CD14-positive monocyte (primary cell): ENCODE measurements at regions not wholly inside any gene's neighbourhood (a gene's known extent, or its start where the extent isn't known, plus 50 kb on each side); places are given as distances from the start of the nearest gene placed in this dataset.

Experiments used
- DNase-seq, 3 donors: peaks; one replicate each; pipeline ENCODE4 v3.0.0-alpha.2; 2011 to 2022
- H2AFZ ChIP-seq: 2 replicates; pipeline ENCODE4 v1.6.0; 2012; ENCODE audit warnings: mild to moderate bottlenecking, low read depth, low read length, inconsistent platforms; ENCODE audit not compliant: insufficient read depth, poor library complexity, severe bottlenecking
- H3K27ac ChIP-seq, 2 donors: 1 replicate in 1 of 2; 2 replicates in 1 of 2; pipeline ENCODE4 v1.5.1; 2012 to 2013; ENCODE audit warnings: low read length in 2 of 2, control low read depth in 1 of 2, inconsistent platforms in 1 of 2, low read depth in 1 of 2, mild to moderate bottlenecking in 1 of 2
- H3K27me3 ChIP-seq, 2 donors: one replicate each; pipeline versions ENCODE4 v1.6.0 to v1.6.1; 2011 to 2013; ENCODE audit warnings: low read length in 2 of 2; ENCODE audit not compliant: control insufficient read depth in 2 of 2, insufficient read depth in 2 of 2
- H3K36me3 ChIP-seq, 2 donors: replicated peaks in 1 of 2; 1 replicate in 1 of 2; 2 replicates in 1 of 2; pipeline versions ENCODE4 v1.5.1 to v1.6.1; 2012 to 2013; ENCODE audit warnings: low read length in 2 of 2, control low read depth in 1 of 2, inconsistent platforms in 1 of 2, mild to moderate bottlenecking in 1 of 2; ENCODE audit not compliant: insufficient read depth in 2 of 2, control insufficient read depth in 1 of 2
- H3K4me1 ChIP-seq, 2 donors: 1 replicate in 1 of 2; 2 replicates in 1 of 2; pipeline versions ENCODE4 v1.5.1 to v1.6.1; 2012 to 2013; ENCODE audit warnings: low read length in 2 of 2, control low read depth in 1 of 2, inconsistent platforms in 1 of 2, mild to moderate bottlenecking in 1 of 2, moderate library complexity in 1 of 2; ENCODE audit not compliant: insufficient read depth in 2 of 2, control insufficient read depth in 1 of 2
- H3K4me2 ChIP-seq: replicated peaks from 2 replicates; pipeline ENCODE3; 2012; ENCODE audit warnings: low read length, moderate library complexity, mild to moderate bottlenecking; ENCODE audit not compliant: poor library complexity, severe bottlenecking; ENCODE audit errors: extremely low read depth
- H3K4me3 ChIP-seq, 3 experiments: fragments of 200-600 bp in 1 of 3; sonication (generic) in 1 of 3; replicated peaks in 1 of 3; 1 replicate in 2 of 3; 2 replicates in 1 of 3; pipeline ENCODE4 v1.5.1; 2011 to 2013; ENCODE audit warnings: low read length in 3 of 3, mild to moderate bottlenecking in 3 of 3, control low read depth in 2 of 3, low read depth in 2 of 3, inconsistent platforms in 1 of 3, moderate library complexity in 1 of 3
- H3K79me2 ChIP-seq: 2 replicates; pipeline ENCODE4 v1.6.0; 2012; ENCODE audit warnings: mild to moderate bottlenecking, control low read depth, inconsistent platforms, low read length, moderate library complexity; ENCODE audit not compliant: insufficient read depth
- H3K9ac ChIP-seq: 2 replicates; pipeline ENCODE4 v1.6.0; 2017; ENCODE audit warnings: low read length, mild to moderate bottlenecking; ENCODE audit not compliant: insufficient read depth, poor library complexity, severe bottlenecking
- H3K9me3 ChIP-seq, 2 donors: replicated peaks in 1 of 2; 1 replicate in 1 of 2; 2 replicates in 1 of 2; pipeline versions ENCODE4 v1.5.1 to v1.6.1; 2012 to 2013; ENCODE audit warnings: low read length in 2 of 2, control low read depth in 1 of 2; ENCODE audit not compliant: control insufficient read depth in 1 of 2, insufficient read depth in 1 of 2
- H4K20me1 ChIP-seq: 2 replicates; pipeline ENCODE4 v1.6.0; 2012; ENCODE audit warnings: mild to moderate bottlenecking, low read length, control low read depth, moderate library complexity; ENCODE audit not compliant: insufficient read depth
- H3K27ac Mint-ChIP-seq, 7 donors: one replicate each; pipeline ENCODE4 v1.8.0; 2020; ENCODE audit warnings: mild to moderate bottlenecking in 7 of 7, mixed read lengths in 7 of 7, moderate library complexity in 6 of 7, inconsistent platforms in 2 of 7
- H3K27me3 Mint-ChIP-seq, 3 donors: one replicate each; pipeline ENCODE4 v1.8.0; 2021 to 2022; ENCODE audit warnings: low read depth in 3 of 3, mild to moderate bottlenecking in 3 of 3, mixed read lengths in 3 of 3, moderate library complexity in 3 of 3, inconsistent platforms in 1 of 3
- H3K36me3 Mint-ChIP-seq, 2 donors: one replicate each; pipeline ENCODE4 v1.8.0; 2020; ENCODE audit warnings: mixed read lengths in 2 of 2, inconsistent platforms in 1 of 2, mild to moderate bottlenecking in 1 of 2
- H3K4me1 Mint-ChIP-seq: one replicate; pipeline ENCODE4 v1.8.0; 2020; ENCODE audit warnings: mild to moderate bottlenecking, mixed read lengths
- H3K4me3 Mint-ChIP-seq, 2 donors: one replicate each; pipeline ENCODE4 v1.8.0; 2020; ENCODE audit warnings: mild to moderate bottlenecking in 2 of 2, mixed read lengths in 2 of 2, moderate library complexity in 1 of 2
- H3K9me3 Mint-ChIP-seq, 7 donors: one replicate each; pipeline ENCODE4 v1.8.0; 2020 to 2022; ENCODE audit warnings: mixed read lengths in 7 of 7, mild to moderate bottlenecking in 6 of 7, moderate library complexity in 6 of 7, inconsistent platforms in 2 of 7
- WGBS: methylation state at CpG from one replicate; pipeline ENCODE4 v1.1.5; 2013; ENCODE audit warnings: missing lambda C conversion rate; ENCODE audit not compliant: insufficient coverage; 5-methylcytosine and 5-hydroxymethylcytosine counted together
- intact Hi-C, 2 donors: fragments of 100-400 bp; cut with micrococcal nuclease; formaldehyde crosslinking; loops; one replicate each; pipeline versions ENCODE4 v1.15.0 to v1.15.1; 2023
- TF ChIP-seq, protein P1 (sequence below): fragments of 200-600 bp; IDR thresholded peaks from one replicate; pipeline ENCODE4 v1.8.0; 2022; ENCODE audit warnings: antibody characterized with exemption, mild to moderate bottlenecking

DNA sequence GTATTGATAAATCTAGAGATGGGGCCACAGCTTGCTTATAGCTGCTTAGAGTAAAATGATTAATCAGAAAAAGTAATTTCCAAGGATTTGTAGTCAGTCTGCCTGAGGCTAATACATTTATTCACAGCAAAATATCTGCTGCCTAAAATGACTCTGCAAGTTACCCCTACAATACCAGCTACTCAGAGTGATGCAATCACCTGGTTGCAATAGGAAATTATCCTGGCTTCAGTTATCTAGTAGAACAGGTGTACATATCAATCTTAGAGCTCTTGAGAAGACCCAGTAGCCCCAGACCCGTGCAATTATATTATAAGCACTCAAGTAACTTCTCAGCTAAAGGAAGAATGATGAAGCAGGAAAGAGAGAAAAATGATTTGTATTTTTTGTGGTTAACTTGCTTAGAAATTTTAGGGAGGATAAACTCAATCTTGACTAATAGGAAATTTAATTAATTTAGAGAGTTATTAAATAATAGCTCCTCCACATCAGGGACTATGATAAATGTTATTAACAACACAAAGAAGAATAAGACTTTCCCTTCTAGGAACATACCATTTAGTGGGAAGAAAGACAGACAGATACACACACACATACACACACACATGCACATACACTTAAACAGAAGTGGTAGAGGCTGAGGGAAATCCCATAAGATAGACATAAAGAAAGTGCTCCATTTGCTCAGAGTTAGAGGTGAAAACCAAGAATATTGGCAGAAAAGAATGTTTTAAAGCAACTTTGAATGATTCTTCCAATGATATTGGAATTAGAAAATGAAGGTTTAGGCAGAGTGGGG is 140.4 kb upstream of the PRSS1 start:
- H3K4me1 Mint-ChIP-seq = peaks cover 6% of the 10 kb centered on the region
- H3K36me3 ChIP-seq = no peaks in the 10 kb centered on the region
- no peaks in the 10 kb centered on the region for H4K20me1 ChIP-seq
- H3K4me3 Mint-ChIP-seq = no peak overlapping the region
- intact Hi-C loops = no loop called here
- no peak overlapping the region for H3K4me3 ChIP-seq
- H3K9me3 ChIP-seq = no peaks in the 10 kb centered on the region
- no peak overlapping the region for H3K4me2 ChIP-seq
- no peaks in the 10 kb centered on the region for H3K79me2 ChIP-seq
- no CpG with 5 or more reads among the region's 1 CpG for WGBS
- H3K9me3 Mint-ChIP-seq = no peaks in the 10 kb centered on the region
- no peak overlapping the region for H3K27ac ChIP-seq
- TF ChIP-seq, protein P1, sequence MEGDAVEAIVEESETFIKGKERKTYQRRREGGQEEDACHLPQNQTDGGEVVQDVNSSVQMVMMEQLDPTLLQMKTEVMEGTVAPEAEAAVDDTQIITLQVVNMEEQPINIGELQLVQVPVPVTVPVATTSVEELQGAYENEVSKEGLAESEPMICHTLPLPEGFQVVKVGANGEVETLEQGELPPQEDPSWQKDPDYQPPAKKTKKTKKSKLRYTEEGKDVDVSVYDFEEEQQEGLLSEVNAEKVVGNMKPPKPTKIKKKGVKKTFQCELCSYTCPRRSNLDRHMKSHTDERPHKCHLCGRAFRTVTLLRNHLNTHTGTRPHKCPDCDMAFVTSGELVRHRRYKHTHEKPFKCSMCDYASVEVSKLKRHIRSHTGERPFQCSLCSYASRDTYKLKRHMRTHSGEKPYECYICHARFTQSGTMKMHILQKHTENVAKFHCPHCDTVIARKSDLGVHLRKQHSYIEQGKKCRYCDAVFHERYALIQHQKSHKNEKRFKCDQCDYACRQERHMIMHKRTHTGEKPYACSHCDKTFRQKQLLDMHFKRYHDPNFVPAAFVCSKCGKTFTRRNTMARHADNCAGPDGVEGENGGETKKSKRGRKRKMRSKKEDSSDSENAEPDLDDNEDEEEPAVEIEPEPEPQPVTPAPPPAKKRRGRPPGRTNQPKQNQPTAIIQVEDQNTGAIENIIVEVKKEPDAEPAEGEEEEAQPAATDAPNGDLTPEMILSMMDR = no peak
- H3K27ac Mint-ChIP-seq = no peak overlapping the region
- no peak overlapping the region for H3K9ac ChIP-seq
- H3K36me3 Mint-ChIP-seq = no peaks in the 10 kb centered on the region
- H3K4me1 ChIP-seq = no peaks in the 10 kb centered on the region
- no peaks in the 10 kb centered on the region for H3K27me3 Mint-ChIP-seq
- no peak for DNase-seq
- H2AFZ ChIP-seq = no peak overlapping the region
- H3K27me3 ChIP-seq = no peaks in the 10 kb centered on the region

DNA sequence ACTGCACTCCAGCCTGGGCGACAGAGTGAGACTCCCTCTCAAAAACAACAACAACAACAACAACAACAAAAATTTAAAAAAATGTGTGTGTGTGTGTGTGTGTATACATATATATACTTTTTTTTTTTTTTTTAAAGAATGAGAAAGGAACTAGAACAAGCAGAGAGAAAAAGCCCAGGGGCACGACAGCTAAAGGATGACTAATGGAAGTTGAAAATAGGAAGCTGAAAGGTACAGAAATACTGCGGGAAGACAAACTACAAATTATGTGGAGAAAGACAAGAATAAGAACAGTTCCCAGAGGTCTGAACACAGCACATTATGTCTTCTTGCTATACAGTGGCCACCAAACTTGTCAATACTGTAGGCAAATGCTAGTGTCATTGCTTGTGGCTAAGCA is 141.9 kb upstream of the PRSS1 start:
- Histone ChIP-seq H3K27ac (no peak overlapping the region), H3K9ac (no peak overlapping the region), H2AFZ (no peak overlapping the region), H3K79me2 (no peaks in the 10 kb centered on the region), H4K20me1 (no peaks in the 10 kb centered on the region), H3K36me3 (no peaks in the 10 kb centered on the region), H3K4me3 (no peak overlapping the region), H3K4me2 (no peak overlapping the region), H3K27me3 (no peaks in the 10 kb centered on the region), H3K9me3 (no peaks in the 10 kb centered on the region), H3K4me1 (no peaks in the 10 kb centered on the region)
- Mint-ChIP-seq H3K27me3 (no peaks in the 10 kb centered on the region), H3K9me3 (no peaks in the 10 kb centered on the region), H3K4me3 (no peak overlapping the region), H3K4me1 (peaks cover 8% of the 10 kb centered on the region), H3K27ac (no peak overlapping the region), H3K36me3 (no peaks in the 10 kb centered on the region)
- TF ChIP-seq, protein P1 = no peak
- WGBS = no CpG with 5 or more reads among the region's 3 CpGs
- intact Hi-C loops = no loop called here
- DNase-seq = no peak
